ENCODE measurements at regions not wholly inside any gene's neighbourhood (a gene's known extent, or its start where the extent isn't known, plus 50 kb on each side); places are given as distances from the start of the nearest gene placed in this dataset.
A peak's percentile ranks its signal among the peaks of the same experiment; 100 is the strongest.

DNA sequence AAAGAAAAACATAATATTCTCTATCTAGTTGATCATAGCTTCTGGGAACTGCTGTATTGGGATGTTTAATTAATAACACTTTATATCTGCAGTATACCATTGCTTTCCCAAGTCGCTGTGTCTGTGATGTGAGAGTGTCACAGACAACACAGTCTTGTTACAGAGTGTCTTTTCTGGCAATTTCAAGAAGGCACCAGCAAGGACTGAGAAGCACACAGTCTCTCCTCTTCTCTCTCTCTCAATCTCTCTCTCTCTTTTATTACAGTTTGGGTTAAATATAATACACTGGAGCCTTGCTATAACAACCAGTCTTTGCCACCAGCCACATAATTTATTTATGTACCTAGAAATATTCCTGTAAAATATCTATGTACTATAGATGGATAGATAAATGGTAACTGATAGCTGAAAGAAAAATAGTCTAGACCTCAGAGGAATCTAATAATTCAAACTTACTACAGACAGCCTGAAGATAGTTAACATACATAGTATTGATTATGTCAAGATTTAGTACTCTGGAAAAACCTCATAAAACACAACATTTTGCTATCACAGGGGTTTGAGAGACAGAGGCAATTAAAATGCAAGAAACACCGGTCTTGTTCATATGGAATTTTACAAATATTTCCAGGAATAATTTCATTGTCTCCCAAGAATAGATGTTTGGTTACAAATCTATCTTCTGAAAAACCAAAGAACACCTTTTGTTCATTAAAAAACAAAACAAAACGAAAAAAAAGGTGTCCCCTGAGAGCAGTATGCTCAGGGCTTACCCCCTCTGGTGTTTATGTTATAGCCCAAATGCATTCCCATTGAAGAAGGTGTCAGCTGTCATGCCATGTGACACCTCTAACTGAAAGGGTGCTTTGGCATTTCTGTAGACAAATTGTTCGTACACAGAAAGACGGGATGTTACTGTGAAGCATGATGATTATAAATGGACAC, 507.8 kb downstream of the TBC1D4 start:
- DNase-seq (ENCODE audit: low read depth in 4 of 4, low spot score in 3 of 4) = no peak

DNA sequence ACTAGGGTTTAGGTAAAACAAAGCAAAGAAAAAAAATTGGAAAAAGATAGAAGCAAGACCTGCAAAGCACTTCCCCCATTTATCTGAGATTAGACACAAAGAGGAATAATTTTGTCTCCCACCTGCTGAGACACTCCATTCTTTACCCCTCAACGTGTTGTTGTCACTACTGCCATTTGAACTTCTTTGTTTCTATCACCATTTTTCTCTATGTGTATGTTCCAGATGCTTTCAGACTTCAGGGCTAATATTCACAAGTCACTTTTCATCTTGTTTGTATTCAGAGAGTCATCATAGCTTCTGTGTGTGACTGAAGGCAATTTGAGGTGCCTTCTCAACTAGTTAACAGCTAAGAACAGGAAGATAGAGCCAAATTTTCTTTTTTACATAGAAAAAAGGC, 512.5 kb downstream of the TBC1D4 start:
- DNase-seq (ENCODE audit: low read depth in 4 of 4, low spot score in 3 of 4) = no peak

DNA sequence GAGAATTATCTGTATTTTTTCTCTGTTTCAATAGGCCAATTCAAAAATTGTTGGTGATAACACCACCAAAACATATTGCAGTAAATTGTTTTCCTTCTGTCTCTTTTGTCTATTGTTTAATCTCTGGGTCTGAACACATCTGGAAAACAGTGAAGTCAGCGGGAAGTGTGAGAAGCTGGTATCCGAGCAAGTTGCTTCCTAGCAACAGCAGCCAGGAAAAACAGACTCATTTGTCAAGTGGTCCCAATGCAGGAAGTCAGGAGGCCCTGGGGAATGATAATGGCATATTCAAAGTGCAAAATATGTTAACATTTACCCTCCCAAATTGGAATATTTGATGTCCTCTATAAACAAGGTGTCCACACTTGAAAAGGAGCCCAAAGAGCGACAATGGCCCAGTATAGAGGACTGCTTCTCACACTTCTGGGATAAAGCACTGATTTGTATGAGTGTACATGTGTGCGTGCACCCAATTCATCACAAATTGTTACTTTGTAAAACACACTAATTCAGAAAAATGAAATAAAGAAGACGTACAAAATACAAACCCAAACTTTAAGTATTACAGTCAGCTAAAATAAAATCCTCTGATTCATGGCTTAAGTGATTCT, 515.0 kb downstream of the TBC1D4 start:
- DNase-seq (ENCODE audit: low read depth in 4 of 4, low spot score in 3 of 4) = peak in 3 of 4 donors; percentile 21 to 54 (median 35)

DNA sequence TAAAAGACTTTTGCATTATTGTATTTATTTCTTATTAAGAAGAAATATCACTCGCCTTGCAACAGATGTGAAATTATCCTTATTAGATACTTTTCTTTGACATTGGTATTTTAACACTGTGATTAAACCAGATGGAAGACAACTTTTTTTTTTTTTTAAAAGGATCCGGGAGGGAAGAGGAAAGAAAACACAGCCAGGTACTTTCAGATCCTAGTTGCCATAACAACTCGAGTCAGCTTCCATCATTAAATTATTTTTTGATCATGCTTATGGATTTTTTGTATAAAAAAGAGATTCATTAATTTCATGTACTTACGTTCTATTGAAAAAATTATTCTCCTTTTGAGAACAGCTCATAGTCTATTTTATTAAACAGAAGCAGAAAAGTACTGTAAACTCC, 515.7 kb downstream of the TBC1D4 start:
- no peak for DNase-seq (ENCODE audit: low read depth in 4 of 4, low spot score in 3 of 4)

DNA sequence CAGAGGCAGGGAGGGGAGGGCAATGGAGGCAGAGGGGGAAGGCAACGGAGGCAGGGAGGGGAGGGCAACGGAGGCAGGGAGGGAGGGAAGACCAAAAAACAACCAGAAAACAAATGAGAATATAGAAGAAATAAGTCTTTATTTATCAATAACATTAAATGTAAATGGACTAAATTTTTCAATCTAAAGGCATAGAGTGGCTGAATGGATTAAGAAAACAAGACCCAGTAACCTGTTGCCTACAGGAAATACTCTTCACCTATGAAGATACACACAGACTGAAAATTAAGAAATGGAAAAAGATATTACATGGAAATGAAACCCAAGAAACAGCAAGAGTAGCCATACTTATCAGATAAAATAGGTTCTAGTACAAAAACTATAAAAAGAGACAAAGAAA, 536.3 kb downstream of the TBC1D4 start:
- DNase-seq (ENCODE audit: low read depth in 4 of 4, low spot score in 3 of 4) = no peak

DNA sequence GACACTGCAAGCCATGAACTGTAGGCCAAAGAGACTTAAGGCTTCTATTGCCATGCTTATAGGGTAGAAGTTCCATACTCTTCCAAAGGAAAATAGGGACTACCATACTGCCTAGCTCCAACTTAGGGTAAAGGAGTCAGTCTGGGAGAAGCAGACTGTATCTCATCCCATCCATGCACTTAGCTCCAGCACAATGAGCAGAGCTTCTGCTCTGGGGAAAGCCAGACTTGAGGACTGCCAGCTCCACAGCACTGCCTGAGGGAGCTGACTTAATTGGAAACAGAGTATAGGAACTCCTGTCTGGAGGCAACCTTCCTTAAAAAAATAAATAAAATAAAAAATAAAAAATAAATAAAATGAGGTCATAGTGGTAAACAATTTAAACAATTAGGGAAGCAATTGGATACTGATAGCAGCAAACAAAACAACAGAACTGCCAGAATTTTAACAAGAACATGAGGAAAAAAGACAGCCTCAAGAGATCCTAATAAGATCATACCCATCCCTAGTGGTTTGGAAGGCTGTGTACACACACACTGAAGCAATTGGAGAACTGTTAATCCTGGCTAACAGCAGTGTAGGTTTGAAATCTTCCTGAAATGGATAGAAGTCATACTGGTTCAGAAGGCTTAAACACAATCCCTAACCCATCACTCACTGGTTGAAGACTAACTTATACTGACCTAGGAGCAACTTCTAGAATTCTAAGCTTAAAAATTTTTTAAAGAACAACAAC, 550.1 kb downstream of the TBC1D4 start:
- no peak for DNase-seq (ENCODE audit: low read depth in 4 of 4, low spot score in 3 of 4)

DNA sequence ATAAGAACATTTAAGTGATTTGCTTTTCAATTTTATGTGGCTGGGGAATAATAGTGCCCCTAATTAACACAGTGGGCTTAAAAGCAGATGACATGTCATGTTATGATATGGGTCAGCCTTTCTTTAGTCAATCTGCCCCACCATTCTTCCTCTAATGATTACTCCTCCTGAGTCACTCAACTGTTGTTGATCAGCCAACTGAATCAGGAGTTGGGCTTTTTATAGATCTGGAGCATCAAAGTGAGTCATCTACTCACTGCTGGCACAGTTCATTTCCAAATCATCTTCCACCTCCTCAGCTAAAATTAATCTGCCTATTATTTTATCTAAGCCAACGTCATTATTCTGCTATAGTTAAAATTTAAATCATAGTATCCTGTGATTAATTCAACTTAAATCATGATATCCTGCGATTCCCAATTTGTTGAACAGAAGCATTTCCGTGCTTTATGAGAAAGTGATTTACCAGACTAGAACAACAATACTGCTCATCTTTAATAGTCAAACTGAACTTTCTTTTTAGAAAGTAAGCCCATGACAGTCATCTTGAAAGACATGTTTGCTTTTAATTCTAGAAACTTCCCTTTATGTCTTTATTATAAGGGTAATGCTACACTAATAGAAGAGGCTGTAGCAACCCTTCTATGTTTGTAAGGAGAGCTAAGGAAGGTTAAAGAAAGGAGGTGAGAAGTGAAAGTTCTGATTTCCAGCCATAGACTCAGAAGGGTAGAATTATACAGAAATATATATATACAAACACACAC, 551.4 kb downstream of the TBC1D4 start:
- DNase-seq (ENCODE audit: low read depth in 4 of 4, low spot score in 3 of 4) = no peak

DNA sequence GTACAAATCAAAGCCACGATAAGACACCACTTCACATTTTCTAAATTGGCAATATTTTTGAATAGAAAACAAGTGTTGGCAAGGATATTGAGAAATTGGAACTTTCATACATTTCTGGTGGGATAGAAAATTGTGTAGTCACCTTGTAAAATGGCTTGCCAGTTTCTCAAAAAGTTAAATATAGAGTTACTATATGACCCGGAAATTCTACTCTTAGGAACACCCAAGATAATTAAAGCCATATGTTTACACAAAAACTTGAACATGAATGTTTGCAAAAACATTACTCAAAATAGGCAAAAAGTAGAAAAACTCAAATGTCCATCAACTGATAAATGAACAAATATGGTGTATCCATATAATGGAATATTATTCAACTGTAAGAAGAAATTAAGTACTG, 552.5 kb downstream of the TBC1D4 start:
- no peak for DNase-seq (ENCODE audit: low read depth in 4 of 4, low spot score in 3 of 4)

DNA sequence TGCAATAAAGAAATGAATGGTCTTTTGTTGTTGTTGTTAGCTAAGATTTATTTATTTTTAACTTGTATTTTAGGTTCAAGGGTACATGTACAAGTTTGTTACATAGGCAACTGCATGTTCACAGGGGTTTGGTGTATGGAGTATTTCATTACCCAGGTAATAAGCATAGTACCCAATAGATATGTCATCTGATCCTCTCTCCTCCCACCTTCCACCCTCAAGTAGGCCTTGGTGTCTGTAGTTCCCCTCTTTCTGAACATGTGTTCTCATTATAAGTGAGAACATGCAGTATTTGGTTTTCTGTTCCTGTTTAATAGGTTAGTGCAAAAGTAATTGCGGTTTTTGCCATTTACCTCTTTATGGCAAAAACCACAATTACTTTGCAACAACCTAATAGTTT, 554.1 kb downstream of the TBC1D4 start:
- DNase-seq (ENCODE audit: low read depth in 4 of 4, low spot score in 3 of 4) = no peak

DNA sequence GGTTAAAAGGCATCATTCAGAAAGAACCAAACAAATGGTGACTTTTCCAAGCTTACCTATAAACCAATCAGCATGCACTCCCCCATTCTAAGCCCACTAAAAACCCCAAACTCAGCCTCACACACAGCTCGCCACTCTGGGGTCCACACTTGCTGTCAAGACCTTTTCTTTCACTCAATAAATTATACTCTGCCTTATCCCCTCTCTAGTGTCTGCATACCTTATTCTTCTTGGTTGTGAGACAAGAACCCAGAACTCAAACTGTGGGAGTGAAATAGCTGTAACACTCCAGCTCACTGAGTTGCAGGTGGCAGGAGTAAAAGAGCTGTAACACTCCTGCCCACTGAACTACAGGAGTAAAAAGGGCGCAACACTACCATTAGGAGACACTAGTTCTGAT, 559.0 kb downstream of the TBC1D4 start:
- DNase-seq (ENCODE audit: low read depth in 4 of 4, low spot score in 3 of 4) = no peak

DNA sequence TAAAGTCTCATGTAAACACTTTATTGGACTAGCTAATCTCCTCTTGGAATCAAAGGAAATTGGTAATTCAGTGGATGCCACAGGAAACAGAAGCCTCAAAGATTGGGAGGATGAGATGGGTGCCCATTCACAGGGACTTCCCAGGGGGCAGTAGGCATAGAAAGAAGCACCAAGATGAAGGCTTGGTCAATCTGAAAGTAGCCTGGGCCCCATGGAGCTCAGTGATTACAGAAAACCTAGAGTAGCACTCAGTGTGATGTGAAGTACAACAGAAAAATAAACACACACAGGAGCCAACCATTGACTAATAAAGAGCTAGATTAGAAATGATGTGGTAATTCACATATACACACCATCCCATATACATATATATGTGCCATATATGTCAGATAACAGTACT, 560.6 kb downstream of the TBC1D4 start:
- no peak for DNase-seq (ENCODE audit: low read depth in 4 of 4, low spot score in 3 of 4)

DNA sequence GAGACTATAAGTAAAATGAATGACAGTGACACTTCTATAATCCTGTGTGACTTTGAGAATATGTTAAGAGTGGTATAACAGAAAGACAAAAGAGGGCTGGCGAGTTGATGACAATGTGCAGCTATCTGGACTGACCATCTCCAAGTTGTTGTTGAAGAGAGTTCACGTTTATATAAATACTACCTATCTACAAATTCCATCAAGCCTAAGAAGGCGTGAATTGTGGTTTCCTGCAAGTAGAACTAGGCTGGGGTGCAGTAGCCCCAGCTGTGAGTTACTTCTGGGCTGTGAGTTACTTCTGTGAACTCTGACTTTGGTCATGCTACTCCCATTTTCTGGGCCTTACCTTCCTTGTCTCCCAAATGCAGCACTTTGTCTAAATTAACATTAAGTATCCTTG, 561.0 kb downstream of the TBC1D4 start:
- no peak for DNase-seq (ENCODE audit: low read depth in 4 of 4, low spot score in 3 of 4)

DNA sequence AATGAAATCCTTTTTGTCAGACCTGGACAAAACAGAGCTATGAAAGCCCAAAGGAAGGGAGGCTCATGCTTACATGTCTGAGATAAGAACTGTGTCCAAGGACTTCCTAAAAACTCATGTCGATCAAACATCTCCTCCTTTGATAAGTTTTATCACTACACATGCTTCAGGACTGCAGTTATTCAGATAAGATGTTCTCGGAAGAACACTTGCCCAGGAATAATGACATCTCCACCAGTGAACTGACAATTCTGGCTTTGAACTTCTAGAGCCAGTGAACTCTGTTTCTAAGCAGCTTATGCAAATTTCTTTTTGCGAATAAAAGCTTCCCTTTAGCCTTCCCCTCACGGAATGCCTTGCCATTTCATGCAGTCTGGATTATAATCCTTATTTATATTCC, 561.6 kb downstream of the TBC1D4 start:
- no peak for DNase-seq (ENCODE audit: low read depth in 4 of 4, low spot score in 3 of 4)

DNA sequence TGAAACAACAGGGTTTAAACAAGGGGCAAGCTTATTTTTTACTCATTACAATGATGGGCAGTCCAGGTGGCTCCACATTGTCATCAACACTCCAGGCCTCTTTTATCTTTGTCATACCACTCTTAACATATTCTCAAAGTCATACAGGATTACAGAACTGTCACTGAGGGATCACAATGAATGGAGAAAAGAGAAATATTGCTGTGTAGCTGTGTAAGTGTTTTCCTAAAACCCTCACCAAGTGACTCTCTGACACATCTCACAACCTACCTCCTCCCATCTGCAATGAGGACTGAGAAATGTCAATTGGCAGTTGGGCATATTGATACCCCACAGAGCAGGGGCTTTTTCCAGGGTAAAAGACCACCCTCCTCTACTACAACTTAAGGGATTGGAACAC, 562.1 kb downstream of the TBC1D4 start:
- no peak for DNase-seq (ENCODE audit: low read depth in 4 of 4, low spot score in 3 of 4)

DNA sequence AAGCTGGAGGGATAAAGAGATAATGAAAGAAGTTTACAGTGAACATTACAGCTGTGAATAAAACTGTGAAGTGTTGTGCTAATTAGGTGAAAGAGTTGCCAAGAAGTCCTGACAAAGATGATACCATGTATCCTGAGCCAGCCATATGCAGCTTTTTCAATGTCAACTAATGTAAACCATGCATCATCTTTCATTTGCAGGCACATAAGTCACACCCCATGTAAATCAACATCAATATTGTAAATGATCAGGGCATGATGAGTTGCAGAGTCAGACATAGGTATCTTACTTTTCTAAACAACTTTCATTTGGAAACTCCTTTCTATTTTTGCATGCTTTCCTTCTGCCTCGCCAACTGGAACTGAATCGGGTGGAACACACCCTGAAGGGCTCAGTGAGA, 569.1 kb downstream of the TBC1D4 start:
- no peak for DNase-seq (ENCODE audit: low read depth in 4 of 4, low spot score in 3 of 4)

DNA sequence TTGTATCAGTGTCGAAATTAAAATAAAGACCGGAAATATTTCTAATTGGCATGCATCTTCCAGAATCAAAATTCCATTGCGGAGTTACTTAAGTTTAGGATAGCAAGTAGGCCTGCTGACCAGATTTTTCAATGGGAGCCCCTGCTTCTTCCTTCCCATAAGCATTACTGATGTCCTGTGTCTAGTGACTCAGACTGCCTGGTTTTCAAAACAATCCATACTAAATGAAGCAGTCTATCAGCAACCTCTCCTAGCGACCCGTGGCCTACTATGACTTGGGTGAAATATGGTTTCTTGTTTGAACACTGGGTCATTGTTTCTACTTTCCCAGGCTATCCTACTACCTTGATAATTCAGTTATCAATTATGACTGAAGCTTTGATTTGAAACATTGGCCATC, 571.6 kb downstream of the TBC1D4 start:
- DNase-seq (ENCODE audit: low read depth in 4 of 4, low spot score in 3 of 4) = no peak

DNA sequence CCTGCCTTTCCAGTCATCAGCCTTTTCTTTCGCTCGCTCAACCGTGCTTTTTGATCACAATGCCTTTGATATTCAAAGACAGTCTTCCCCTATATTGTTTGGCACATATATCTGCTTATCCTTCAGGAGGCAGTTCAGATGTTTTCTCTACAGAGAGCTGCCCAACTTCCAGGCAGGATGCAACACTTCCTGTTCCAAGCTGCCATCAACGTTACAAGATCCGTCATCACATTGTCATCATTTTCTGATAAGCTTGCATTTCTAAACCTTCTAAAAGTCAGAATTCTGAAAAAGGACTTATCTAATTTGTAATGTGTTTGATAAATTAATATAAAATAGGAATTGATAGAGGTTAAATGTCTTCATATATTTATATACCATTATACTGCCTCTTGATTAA, 574.2 kb downstream of the TBC1D4 start:
- no peak for DNase-seq (ENCODE audit: low read depth in 4 of 4, low spot score in 3 of 4)

DNA sequence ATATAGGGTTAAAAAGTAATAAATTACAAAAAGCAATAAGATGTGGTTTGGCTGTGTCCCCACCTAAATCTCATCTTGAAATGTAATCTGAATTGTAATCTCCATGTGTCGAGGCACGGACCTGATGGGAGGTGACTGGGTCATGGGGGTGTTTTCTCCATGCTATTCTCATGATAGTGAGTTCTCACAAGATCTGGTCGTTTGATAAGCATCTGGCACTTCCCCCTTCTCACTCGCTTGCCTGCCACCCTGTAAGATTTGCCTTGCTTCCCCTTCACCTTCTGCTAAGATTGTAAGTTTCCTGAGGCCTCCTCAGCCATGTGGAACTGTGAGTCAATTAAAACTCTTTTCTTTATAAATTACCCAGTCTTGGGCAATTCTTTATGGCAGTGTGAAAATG, 577.4 kb downstream of the TBC1D4 start:
- no peak for DNase-seq (ENCODE audit: low read depth in 4 of 4, low spot score in 3 of 4)

DNA sequence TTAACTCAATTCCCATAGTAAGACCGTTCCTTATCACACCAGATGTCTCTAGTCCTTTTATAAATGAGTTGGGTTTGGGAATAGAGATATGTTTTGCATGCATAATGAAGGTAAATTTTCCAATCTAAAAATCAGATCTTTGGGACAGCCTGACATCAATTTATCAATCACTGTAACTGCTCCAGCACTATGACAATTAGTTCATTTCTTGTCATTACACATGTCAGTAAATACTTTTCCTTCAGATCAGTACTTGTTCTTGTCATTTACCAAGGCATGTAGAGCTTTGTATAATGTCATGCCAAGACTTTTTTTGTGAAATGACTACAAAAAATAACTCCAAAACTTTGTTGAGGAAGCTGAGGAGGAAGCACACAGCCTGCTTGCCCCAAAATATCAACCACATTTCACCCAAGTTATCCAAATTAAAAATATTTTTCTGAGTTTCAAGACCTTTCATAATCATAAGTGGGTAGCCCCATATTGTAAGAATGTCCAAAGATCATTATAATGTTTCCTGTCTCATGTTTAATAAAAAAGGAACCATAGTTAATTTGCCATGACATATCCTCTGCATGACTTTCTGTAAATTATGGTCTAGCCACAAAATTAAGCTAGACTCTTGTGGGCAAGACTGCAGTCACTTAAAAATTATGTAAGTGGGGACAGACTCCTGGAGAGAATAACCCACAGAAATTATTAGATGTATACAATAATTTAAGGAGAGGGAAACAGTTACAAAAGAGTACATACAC, 586.8 kb downstream of the TBC1D4 start:
- DNase-seq (ENCODE audit: low read depth in 4 of 4, low spot score in 3 of 4) = no peak

DNA sequence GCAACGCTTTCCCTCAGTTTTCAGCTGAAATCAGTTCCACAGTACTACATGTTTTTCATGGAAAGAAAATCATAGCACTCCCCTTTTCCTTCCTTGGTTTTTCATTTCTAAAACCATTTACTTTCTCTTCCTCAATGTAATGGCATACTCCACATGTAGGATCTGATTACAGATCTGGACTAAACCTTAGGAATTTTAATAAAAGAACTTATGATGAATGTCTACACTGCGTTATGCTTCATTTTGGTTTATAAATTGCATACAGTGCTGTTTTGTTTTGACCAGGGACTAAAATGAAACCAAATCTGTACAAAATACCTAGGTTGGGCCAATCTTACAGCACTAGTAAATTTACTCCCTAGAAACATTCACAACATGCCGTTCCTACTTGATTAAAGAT, 589.9 kb downstream of the TBC1D4 start:
- DNase-seq (ENCODE audit: low read depth in 4 of 4, low spot score in 3 of 4) = no peak

All from left renal pelvis (tissue), 4 donors.